HG02610 (cell line): ENCODE measurements at regions not wholly inside any gene's neighbourhood (a gene's known extent, or its start where the extent isn't known, plus 50 kb on each side); places are given as distances from the start of the nearest gene placed in this dataset.

Source experiments
- ATAC-seq: cut with Tn5 transposase; IDR thresholded peaks from one replicate; pipeline ENCODE4 v1.9.1; 2021; ENCODE audit warnings: mild to moderate bottlenecking, moderate library complexity; ENCODE audit not compliant: unreplicated experiment

GRCh38 chr17:55635253-55635914 is 87.3 kb downstream of the TMEM100 start:
- ATAC-seq, result no peak

DNA sequence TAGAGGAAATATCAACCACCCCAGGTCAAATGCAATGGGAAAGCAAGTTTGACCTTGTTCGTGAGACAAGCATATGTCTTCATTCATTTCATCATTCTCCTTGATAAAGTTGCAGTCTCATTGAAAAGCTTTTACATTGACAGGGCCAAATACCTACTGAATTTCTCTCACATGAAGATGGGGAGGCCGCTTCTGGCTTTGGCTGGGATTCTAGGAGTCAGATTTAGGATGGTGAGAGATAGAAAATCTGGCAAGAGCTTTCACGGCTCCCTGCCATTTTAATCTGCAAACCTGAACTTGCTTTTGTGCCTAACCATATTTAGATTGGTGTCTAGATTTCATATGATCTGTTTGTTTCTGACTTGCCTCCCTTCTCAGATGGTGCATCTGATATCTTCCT is 88.0 kb downstream of the TMEM100 start:
- no peak for ATAC-seq

DNA sequence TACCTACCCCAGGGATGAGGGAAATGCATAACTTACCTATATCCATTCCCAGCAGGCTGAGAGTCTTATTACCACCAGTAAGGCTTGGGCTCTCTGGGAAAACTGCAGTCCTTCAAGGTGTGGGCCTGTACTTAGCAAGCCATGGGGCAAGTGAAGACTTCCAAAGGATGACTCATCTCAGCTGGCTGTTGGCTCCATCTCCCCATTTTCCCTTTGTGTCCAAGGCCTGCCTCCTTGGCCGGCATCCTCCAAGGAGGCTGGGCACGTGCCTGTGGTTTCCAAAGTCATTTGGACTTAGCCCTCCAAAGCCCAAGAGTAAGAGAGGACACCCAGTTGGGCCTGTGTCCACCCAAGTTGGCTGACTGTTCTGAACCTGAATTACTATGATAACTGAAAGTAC is 89.8 kb downstream of the TMEM100 start:
- ATAC-seq, result no peak

GRCh38 chr17:55632236-55632635 is 90.4 kb downstream of the TMEM100 start:
- ATAC-seq, result no peak

GRCh38 chr17:55629995-55630394 is 92.7 kb downstream of the TMEM100 start:
- ATAC-seq, result no peak

GRCh38 chr17:55625521-55625920 is 97.1 kb downstream of the TMEM100 start:
- no peak for ATAC-seq

GRCh38 chr17:55624772-55625433 is 97.8 kb downstream of the TMEM100 start:
- peak; percentile 85 for ATAC-seq

- ATAC-seq, result no peak
Observed at GRCh38 chr17:55622547-55622946, 100.1 kb downstream of the TMEM100 start.

- ATAC-seq, result no peak
Observed at GRCh38 chr17:55620945-55621344, 101.7 kb downstream of the TMEM100 start.

- ATAC-seq, result no peak
Observed at GRCh38 chr17:55620023-55620422, 102.6 kb downstream of the TMEM100 start.

DNA sequence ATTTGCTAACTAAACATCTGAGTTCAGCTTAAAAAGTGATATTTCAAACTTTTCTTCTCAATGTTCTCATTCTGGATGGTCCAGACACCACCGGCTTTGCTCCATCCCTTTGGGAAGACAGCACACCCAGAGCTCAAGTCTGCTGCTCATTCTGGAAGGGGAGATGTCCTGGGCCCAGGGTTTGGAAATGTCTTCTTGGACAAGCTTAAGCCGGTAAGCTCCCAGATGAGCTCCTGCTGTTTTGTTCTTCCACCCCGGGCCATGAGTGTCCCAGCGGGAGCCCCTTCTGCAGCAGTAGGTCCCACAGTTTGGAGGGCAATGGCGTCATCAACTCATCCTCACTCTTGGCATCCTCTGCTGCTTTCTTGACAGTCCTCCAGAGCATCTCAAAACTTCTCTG is 105.2 kb downstream of the TMEM100 start:
- ATAC-seq, result no peak

DNA sequence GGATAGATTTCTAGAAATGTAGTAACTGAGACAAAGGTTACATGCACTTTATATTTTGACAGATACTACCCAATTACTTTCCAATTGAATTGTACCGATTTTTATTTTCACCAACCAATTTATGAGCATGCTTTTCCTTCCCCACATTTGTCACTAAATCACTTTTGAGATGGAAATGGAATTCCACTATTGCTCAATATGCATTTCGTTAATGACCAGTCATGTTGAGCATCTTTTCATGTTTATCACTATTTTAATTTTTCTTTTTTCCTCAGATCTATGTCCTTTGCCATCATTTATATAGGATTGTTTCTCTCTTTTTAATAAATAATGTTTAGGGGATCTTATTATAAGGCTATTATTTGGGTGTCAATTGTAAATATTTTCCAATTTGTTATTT is 102.8 kb upstream of the SMIM36 start:
- ATAC-seq, result no peak

DNA sequence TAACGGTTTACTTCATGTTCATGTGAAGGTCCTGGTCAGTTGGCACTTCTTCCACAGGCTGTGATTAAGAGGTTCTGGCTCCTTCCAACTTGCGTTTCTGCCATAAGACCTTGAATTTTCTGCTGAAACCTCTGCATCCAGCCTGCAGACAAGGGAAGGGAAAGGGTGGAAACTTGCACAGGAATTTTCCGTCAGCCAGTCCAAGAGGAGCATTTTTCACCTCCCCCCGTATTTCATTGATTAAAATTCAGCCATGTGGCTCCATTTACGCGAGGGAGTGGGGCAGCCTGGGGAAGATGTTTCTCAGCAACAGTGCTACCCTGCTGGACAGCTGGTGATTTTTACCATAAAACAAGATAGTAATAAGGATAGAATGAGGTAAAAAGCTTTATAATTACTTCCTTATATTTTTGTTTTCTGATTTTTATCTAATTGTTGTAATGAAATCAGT is 101.5 kb upstream of the SMIM36 start:
- ATAC-seq, result no peak

DNA sequence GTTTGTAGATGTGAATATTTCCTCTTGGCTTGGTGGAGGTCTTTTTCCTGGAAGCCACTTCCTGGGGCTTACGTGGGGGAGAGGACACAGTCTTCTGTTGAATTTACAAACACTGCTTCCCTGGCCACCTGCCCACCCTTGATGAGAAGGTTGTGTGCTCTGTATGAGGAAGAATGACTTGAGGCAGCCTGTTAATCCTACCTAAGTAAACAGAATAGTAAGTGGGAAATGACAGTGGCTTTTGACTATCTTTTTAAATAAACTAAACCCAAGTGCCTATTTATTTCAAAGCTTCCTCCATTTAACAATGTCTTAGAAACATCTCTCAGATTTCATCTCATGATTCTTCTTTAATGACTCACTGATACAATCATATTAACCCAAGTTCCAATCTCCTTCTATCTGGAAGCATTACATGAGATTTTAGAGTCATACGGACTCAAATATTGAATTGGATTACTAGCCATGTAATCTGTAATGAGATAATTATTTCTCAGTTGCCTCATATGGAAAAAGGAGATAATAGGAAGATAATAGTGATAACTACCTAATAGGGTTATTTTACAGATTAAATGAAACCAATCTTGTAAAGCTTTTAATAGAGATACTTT is 96.6 kb upstream of the SMIM36 start:
- no peak for ATAC-seq

- no peak for ATAC-seq
Observed at GRCh38 chr17:55606488-55606815, 95.2 kb upstream of the SMIM36 start.

GRCh38 chr17:55605705-55606487 is 94.6 kb upstream of the SMIM36 start:
- no peak for ATAC-seq

DNA sequence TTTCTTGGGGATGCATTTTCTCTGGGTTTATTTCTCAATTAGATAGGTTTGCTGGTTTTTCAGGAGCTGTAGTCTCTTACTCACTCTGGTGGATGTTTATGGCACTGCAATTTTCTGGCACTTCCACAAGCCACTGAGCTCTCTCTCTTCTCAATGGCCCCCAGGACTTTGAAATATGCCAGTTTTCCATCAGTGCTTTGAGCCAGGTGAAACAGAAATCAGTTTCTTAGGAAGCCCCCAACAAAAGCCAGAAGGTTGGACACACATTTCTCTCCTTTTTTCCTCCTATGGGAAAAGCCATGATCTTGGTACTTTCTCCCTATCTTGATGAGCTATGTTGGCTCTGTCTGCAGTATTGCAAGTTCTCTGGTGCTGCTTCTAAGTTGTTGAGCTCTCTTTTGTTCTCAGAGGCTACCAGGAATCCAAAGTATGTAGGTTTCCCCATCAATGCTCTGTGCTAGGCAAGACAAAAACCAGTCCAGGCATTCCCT is 90.7 kb upstream of the SMIM36 start:
- peak; percentile 50 for ATAC-seq

- ATAC-seq, result no peak
Observed at GRCh38 chr17:55598495-55598894, 87.2 kb upstream of the SMIM36 start.

GRCh38 chr17:55588446-55589242 is 77.4 kb upstream of the SMIM36 start:
- ATAC-seq, result no peak

- ATAC-seq, result no peak
Observed at GRCh38 chr17:55587608-55588139, 76.4 kb upstream of the SMIM36 start.
